Mesendoderm (in vitro differentiated cells): ENCODE measurements at regions not wholly inside any gene's neighbourhood (a gene's known extent, or its start where the extent isn't known, plus 50 kb on each side); places are given as distances from the start of the nearest gene placed in this dataset.

Experiments used
- DNase-seq: peaks from one replicate; pipeline ENCODE4 v3.0.0; 2013
- H2AK5ac ChIP-seq: 2 replicates; pipeline ENCODE4 v1.6.1; 2013; ENCODE audit warnings: low read length, inconsistent platforms
- H2BK120ac ChIP-seq: 2 replicates; pipeline ENCODE4 v1.6.1; 2013; ENCODE audit warnings: low read depth, mild to moderate bottlenecking, low read length, moderate library complexity, mixed read lengths
- H2BK15ac ChIP-seq: replicated peaks from 2 replicates; pipeline ENCODE4 v1.6.1; 2013; ENCODE audit warnings: low read depth, mild to moderate bottlenecking, moderate library complexity
- H2BK5ac ChIP-seq: 2 replicates; pipeline ENCODE4 v1.6.1; 2013; ENCODE audit warnings: low read length, inconsistent platforms
- H3K18ac ChIP-seq: 2 replicates; pipeline ENCODE4 v1.6.1; 2013; ENCODE audit warnings: mild to moderate bottlenecking, low read length, mixed read lengths
- H3K23ac ChIP-seq: one replicate; pipeline ENCODE4 v1.6.1; 2013; ENCODE audit warnings: low read length
- H3K27ac ChIP-seq: 2 replicates; pipeline ENCODE4 v1.5.1; 2013; ENCODE audit warnings: low read depth, mild to moderate bottlenecking, inconsistent platforms, low read length, moderate library complexity
- H3K27me3 ChIP-seq: 2 replicates; pipeline ENCODE4 v1.6.1; 2013; ENCODE audit warnings: low read length, control low read depth, mild to moderate bottlenecking, inconsistent platforms; ENCODE audit not compliant: insufficient read depth, poor library complexity
- H3K36me3 ChIP-seq: 2 replicates; pipeline ENCODE4 v1.6.1; 2013; ENCODE audit warnings: low read length, inconsistent platforms; ENCODE audit not compliant: control insufficient read depth, insufficient read depth
- H3K4ac ChIP-seq: one replicate; pipeline ENCODE4 v1.6.1; 2013; ENCODE audit warnings: low read depth, mild to moderate bottlenecking, low read length, moderate library complexity
- H3K4me1 ChIP-seq: 2 replicates; pipeline ENCODE4 v1.6.1; 2013; ENCODE audit warnings: low read depth, low read length, inconsistent platforms; ENCODE audit not compliant: control insufficient read depth
- H3K4me2 ChIP-seq: 2 replicates; pipeline ENCODE4 v1.6.1; 2013; ENCODE audit warnings: low read length
- H3K4me3 ChIP-seq: 2 replicates; pipeline ENCODE4 v1.5.1; 2013; ENCODE audit warnings: mild to moderate bottlenecking, low read length
- H3K56ac ChIP-seq: one replicate; pipeline ENCODE4 v1.6.1; 2013; ENCODE audit warnings: low read length
- H3K79me1 ChIP-seq: 2 replicates; pipeline ENCODE4 v1.6.1; 2013; ENCODE audit warnings: low read length, inconsistent platforms
- H3K79me2 ChIP-seq: 2 replicates; pipeline ENCODE4 v1.6.1; 2013; ENCODE audit warnings: mild to moderate bottlenecking, low read length; ENCODE audit not compliant: control insufficient read depth, insufficient read depth
- H3K9ac ChIP-seq: 2 replicates; pipeline ENCODE4 v1.6.1; 2013; ENCODE audit warnings: low read length, inconsistent platforms
- H4K5ac ChIP-seq: one replicate; pipeline ENCODE4 v1.6.1; 2013; ENCODE audit warnings: low read length
- H4K8ac ChIP-seq: one replicate; pipeline ENCODE4 v1.6.1; 2013; ENCODE audit warnings: low read depth, mild to moderate bottlenecking, control low read depth, low read length, moderate library complexity
- WGBS: extraction: QIAGEN DNeasy Blood & Tissue Kit; methylation state at CpG from one replicate; pipeline ENCODE4 v1.1.7; 2013; ENCODE audit warnings: low lambda C conversion rate, missing lambda C conversion rate; ENCODE audit not compliant: insufficient coverage; ENCODE audit errors: extremely low coverage; 5-methylcytosine and 5-hydroxymethylcytosine counted together

- no peak overlapping the region for H2BK120ac ChIP-seq
- H3K27ac ChIP-seq: no peak overlapping the region
- WGBS: no CpG with 5 or more reads among the region's 1 CpG
- H3K27me3 ChIP-seq: no peaks in the 10 kb centered on the region
- H3K79me2 ChIP-seq: no peaks in the 10 kb centered on the region
- no peak overlapping the region for H3K56ac ChIP-seq
- no peak overlapping the region for H3K4me2 ChIP-seq
- H3K4ac ChIP-seq: no peak overlapping the region
- no peaks in the 10 kb centered on the region for H3K4me1 ChIP-seq
- H3K18ac ChIP-seq: no peak overlapping the region
- H3K23ac ChIP-seq: no peak overlapping the region
- H4K8ac ChIP-seq: no peak overlapping the region
- no peak overlapping the region for H2BK5ac ChIP-seq
- no peak overlapping the region for H3K4me3 ChIP-seq
- H4K5ac ChIP-seq: no peak overlapping the region
- H2BK15ac ChIP-seq: no peak overlapping the region
- DNase-seq: no peak
- no peaks in the 10 kb centered on the region for H3K36me3 ChIP-seq
- H3K9ac ChIP-seq: no peak overlapping the region
- H2AK5ac ChIP-seq: no peak overlapping the region
- H3K79me1 ChIP-seq: no peaks in the 10 kb centered on the region
These were observed 216.3 kb downstream of the UXS1 start for GRCh38 chr2:105977807-105978206.

- Histone ChIP-seq H3K4me1 (no peaks in the 10 kb centered on the region), H3K4me2 (no peak overlapping the region), H2BK120ac (no peak overlapping the region), H3K56ac (no peak overlapping the region), H3K18ac (no peak overlapping the region), H2BK15ac (no peak overlapping the region), H3K36me3 (no peaks in the 10 kb centered on the region), H4K8ac (no peak overlapping the region), H3K79me2 (no peaks in the 10 kb centered on the region), H3K23ac (no peak overlapping the region), H3K79me1 (no peaks in the 10 kb centered on the region), H3K9ac (no peak overlapping the region), H3K4ac (no peak overlapping the region), H3K4me3 (no peak overlapping the region), H3K27ac (no peak overlapping the region), H2AK5ac (no peak overlapping the region), H4K5ac (no peak overlapping the region), H2BK5ac (no peak overlapping the region), H3K27me3 (no peaks in the 10 kb centered on the region)
- no CpG with 5 or more reads among the region's 5 CpGs for WGBS
- no peak for DNase-seq
These were observed 216.9 kb downstream of the UXS1 start for GRCh38 chr2:105977212-105977611.

GRCh38 chr2:105974812-105975211 lies 219.3 kb downstream of the UXS1 start:
- DNase-seq: no peak
- H3K27me3 ChIP-seq: no peaks in the 10 kb centered on the region

GRCh38 chr2:105972927-105973326 lies 221.2 kb downstream of the UXS1 start:
- H3K4ac ChIP-seq: no peak overlapping the region
- H3K79me2 ChIP-seq: no peaks in the 10 kb centered on the region
- no peak overlapping the region for H3K9ac ChIP-seq
- no peak overlapping the region for H3K4me2 ChIP-seq
- H3K18ac ChIP-seq: no peak overlapping the region
- H4K8ac ChIP-seq: no peak overlapping the region
- H3K36me3 ChIP-seq: no peaks in the 10 kb centered on the region
- no peak overlapping the region for H2AK5ac ChIP-seq
- no peaks in the 10 kb centered on the region for H3K4me1 ChIP-seq
- H3K23ac ChIP-seq: no peak overlapping the region
- DNase-seq: no peak
- H2BK120ac ChIP-seq: no peak overlapping the region
- H3K4me3 ChIP-seq: no peak overlapping the region
- no peak overlapping the region for H4K5ac ChIP-seq
- no CpG with 5 or more reads among the region's 6 CpGs for WGBS
- no peaks in the 10 kb centered on the region for H3K27me3 ChIP-seq
- H2BK15ac ChIP-seq: no peak overlapping the region
- H3K27ac ChIP-seq: no peak overlapping the region
- H2BK5ac ChIP-seq: no peak overlapping the region
- H3K79me1 ChIP-seq: no peaks in the 10 kb centered on the region
- H3K56ac ChIP-seq: no peak overlapping the region

More at GRCh38 chr2:105974812-105975211, 219.3 kb downstream of the UXS1 start:
- Histone ChIP-seq H3K56ac (no peak overlapping the region), H2AK5ac (no peak overlapping the region), H3K79me2 (no peaks in the 10 kb centered on the region), H4K5ac (no peak overlapping the region), H2BK15ac (no peak overlapping the region), H3K4me2 (no peak overlapping the region), H3K4me3 (no peak overlapping the region), H4K8ac (no peak overlapping the region), H3K23ac (no peak overlapping the region), H3K36me3 (no peaks in the 10 kb centered on the region), H3K18ac (no peak overlapping the region), H3K9ac (no peak overlapping the region), H2BK5ac (no peak overlapping the region), H3K4me1 (no peaks in the 10 kb centered on the region), H3K79me1 (no peaks in the 10 kb centered on the region), H2BK120ac (no peak overlapping the region), H3K27ac (no peak overlapping the region), H3K4ac (no peak overlapping the region)

GRCh38 chr2:105972246-105972645 lies 221.9 kb downstream of the UXS1 start:
- H3K23ac ChIP-seq: no peak overlapping the region
- H3K9ac ChIP-seq: no peak overlapping the region
- no peaks in the 10 kb centered on the region for H3K4me1 ChIP-seq
- H2BK120ac ChIP-seq: no peak overlapping the region
- H3K18ac ChIP-seq: no peak overlapping the region
- H3K36me3 ChIP-seq: no peaks in the 10 kb centered on the region
- no peak overlapping the region for H4K5ac ChIP-seq
- no peak for DNase-seq
- no peak overlapping the region for H2BK5ac ChIP-seq
- H3K4ac ChIP-seq: no peak overlapping the region
- H3K79me2 ChIP-seq: no peaks in the 10 kb centered on the region
- no peak overlapping the region for H3K56ac ChIP-seq
- no CpG with 5 or more reads among the region's 3 CpGs for WGBS
- H3K4me2 ChIP-seq: no peak overlapping the region
- no peak overlapping the region for H2BK15ac ChIP-seq
- H4K8ac ChIP-seq: no peak overlapping the region
- no peaks in the 10 kb centered on the region for H3K27me3 ChIP-seq
- no peak overlapping the region for H3K4me3 ChIP-seq
- no peaks in the 10 kb centered on the region for H3K79me1 ChIP-seq
- H3K27ac ChIP-seq: no peak overlapping the region
- no peak overlapping the region for H2AK5ac ChIP-seq

GRCh38 chr2:105969552-105969951 lies 224.5 kb downstream of the UXS1 start:
- no peaks in the 10 kb centered on the region for H3K79me2 ChIP-seq
- H3K27me3 ChIP-seq: no peaks in the 10 kb centered on the region
- H3K9ac ChIP-seq: no peak overlapping the region
- no peak overlapping the region for H3K27ac ChIP-seq
- no peak overlapping the region for H4K8ac ChIP-seq
- no peaks in the 10 kb centered on the region for H3K4me1 ChIP-seq
- no CpG with 5 or more reads among the region's 7 CpGs for WGBS
- no peak overlapping the region for H3K4me2 ChIP-seq
- H3K18ac ChIP-seq: no peak overlapping the region
- H2BK5ac ChIP-seq: no peak overlapping the region
- H3K36me3 ChIP-seq: no peaks in the 10 kb centered on the region
- H2BK120ac ChIP-seq: no peak overlapping the region
- no peak overlapping the region for H3K56ac ChIP-seq
- no peak overlapping the region for H2BK15ac ChIP-seq
- no peak overlapping the region for H2AK5ac ChIP-seq
- DNase-seq: peak; percentile 80
- H3K79me1 ChIP-seq: no peaks in the 10 kb centered on the region
- H3K4ac ChIP-seq: no peak overlapping the region
- no peak overlapping the region for H4K5ac ChIP-seq
- no peak overlapping the region for H3K4me3 ChIP-seq
- H3K23ac ChIP-seq: no peak overlapping the region
